Stimulated activated CD4-positive, alpha-beta T cell treated with anti-CD3 and anti-CD28 coated beads, Interleukin-2, amount 100 ng/mL, for 24 hours (primary cell): ENCODE measurements at regions not wholly inside any gene's neighbourhood (a gene's known extent, or its start where the extent isn't known, plus 50 kb on each side); places are given as distances from the start of the nearest gene placed in this dataset.

Experiments used
- DNase-seq, 2 donors: peaks; one replicate each; pipeline ENCODE4 v3.0.0-alpha.2; 2020

DNA sequence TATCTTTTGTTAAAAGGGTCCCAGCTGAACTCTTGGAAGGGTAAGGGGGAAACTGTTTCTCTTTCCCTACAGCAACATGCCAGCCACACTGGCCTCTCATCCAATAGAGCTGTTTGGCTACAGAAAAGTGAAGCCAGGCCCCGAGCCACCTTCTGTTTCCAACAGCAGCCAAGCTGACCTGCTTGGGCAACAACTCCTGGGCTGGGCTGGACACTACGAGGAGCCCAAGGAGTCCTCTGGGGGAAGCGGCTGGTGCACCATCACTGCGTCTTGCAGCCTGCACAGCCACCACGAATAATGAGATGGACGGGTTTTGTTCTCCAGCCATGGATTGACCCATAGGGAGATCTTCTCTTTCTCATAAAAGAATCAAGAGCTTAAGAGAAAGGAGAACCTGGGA lies 624.9 kb downstream of the NPHP4 start:
- DNase-seq, result no peak

DNA sequence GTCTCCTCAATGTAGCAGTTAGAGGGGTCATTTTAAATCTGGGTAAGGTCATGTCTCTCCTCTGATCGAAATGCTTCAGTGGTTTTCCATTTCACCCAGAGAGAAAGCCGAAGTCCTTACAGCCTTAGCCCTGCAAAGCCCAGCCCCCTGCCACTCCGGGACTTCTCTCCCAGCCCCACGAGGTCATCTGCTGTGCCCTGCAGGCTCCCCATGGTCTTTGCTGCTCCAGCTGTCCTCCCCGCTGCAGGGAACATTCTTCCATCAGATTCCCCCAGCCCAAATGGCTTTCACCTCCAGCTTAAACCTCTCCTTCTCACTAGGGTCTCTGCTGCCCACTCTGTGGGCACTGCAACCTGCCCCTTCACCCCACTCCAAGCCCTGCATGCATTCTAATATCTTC lies 626.5 kb downstream of the NPHP4 start:
- DNase-seq, result no peak

DNA sequence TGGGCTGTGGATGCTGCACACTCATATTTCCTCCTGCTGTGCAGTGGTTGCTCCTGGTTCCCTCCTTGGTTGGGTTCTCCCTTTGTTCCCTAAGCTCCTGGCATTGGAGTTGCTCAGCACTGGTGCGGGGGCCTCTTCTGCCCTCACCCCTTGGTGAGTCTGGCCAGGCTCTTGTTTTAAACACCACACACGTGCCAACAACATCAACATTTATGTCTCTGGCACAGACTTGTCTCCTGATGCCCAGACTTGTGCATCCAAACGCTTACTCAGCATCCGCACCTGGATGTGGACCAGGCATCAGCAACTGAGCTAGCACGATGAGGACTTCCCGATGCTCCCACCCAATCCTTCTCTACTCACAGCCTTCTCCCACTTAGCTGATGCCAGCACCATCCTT lies 627.6 kb downstream of the NPHP4 start:
- DNase-seq, result no peak

DNA sequence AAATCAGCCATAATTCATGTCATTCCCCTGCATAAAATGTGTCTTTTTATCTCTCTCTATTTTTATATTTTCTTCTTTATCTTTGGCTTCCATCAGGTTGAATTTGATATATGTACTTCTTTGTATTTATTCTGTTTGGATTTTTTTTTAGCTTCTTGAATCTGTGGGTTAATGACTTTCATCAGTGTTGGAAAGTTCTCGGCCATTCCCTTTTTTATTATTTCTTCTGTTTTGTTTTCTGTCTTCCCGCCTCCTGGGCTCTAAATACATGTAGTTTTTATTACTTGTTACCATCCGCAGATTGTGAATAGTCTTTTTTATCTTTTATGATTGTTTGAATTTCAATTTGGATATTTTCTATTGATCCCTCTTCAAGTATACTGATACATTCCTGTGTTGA lies 637.5 kb downstream of the NPHP4 start:
- no peak for DNase-seq

DNA sequence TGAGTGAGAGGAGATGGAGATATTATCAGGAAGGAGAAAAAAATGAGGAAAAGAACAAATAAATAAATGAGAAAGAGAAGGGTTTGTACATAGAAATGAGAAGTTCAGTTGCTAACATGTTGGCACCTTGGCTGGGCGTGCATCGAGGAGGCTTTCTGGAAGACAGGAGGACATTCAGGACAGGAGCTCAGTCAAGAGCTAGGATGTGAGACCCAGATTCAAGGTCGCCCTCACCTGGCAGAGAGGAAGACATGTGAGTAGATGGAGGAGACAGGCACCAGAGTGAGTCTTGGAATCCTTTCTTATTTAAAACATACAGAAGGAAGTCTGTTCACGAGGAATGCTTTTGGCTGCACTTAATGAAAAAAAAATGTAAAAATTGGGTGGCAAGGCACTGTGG lies 640.9 kb downstream of the NPHP4 start:
- DNase-seq, result no peak

DNA sequence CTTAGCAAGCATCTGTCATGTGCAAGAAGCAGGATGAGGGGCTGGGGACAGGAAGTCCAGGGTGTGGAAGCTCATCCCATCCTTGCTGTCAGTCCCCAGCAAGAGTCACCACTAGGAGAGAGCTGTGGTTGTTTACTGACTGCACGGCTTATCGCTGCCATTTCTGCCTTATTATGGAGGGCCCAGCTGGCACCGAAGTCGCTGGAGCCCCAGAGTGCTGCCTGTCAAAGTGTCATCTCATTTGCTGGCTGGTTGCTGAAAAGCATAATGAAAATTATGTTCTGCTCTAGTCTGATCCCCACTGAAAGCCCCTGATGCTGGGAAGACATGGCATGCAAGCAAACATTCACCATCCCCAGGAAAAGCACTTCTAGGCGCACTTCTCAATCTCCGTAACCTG lies 642.7 kb downstream of the NPHP4 start:
- DNase-seq, result no peak

DNA sequence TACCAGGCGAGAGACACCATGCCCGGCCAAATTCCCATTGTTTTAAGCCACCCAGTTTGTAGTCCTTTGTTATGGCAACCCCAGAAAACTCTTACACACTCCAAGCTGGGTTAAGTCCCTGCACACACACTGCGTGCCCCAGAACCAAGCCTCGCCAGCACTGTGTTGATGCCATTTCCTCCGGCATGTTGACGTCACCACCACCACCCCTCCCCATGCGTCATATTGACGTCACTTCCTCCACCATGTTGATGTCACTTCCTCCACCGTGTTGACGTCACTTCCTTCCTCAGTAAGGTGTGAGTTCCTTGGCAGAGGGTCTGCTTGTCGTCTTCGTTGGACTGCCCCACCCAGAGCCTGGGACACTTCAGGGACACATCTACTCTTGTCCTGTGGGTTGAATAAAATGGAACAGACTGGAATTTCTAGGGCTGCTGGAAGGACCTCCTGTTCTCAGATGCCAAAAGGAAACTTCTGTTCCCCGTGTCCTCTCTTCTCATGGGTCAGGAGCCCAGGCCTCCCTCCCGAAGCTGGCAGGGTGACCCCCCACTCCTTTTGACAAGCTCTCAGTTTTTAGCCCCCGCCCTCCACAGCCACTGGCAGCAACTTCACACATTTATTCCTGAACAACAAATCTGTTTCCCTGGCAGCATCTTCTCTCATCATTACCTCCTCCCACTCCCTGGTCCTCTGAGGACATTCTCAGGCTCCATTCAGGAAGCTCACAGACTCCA lies 643.3 kb downstream of the NPHP4 start:
- DNase-seq, result no peak

DNA sequence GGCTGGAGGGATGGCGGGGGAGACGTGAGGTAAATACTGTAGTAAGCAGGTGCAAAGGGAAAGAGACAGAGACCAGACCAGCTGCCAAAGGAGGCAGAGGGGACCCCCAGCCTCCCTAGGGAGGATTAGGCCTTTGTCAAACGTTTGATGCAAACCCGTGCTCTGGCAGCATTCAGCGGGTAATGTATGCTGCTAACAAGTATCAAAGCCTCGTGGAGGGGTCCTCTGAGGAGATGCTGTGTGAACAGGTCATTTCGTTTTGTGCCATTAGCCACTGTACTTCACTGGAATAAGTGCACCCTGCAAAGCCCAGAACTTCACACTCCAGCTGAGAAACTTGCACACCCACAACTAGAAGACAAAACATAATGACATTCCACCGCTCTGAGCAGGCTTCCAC lies 644.5 kb downstream of the NPHP4 start:
- DNase-seq, result no peak

DNA sequence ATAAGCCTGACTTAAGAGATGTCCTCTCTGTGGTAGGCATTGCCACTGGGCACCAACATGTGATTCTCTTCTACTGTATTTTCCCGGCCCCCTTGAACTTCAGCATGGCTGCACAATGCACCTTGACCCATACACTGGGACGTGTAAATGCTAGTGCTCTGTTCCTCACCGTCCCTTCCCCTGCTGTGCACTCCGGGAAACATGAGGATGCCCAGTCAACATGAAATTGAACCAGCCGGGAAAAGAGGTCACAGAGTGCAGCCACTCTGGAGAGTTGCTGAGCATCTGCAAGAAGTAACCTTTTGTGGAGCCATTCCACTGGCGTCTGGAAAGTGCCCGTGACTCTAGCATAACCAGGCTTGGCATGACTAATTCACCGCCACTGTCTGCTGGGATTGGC lies 646.7 kb downstream of the NPHP4 start:
- DNase-seq, result no peak

DNA sequence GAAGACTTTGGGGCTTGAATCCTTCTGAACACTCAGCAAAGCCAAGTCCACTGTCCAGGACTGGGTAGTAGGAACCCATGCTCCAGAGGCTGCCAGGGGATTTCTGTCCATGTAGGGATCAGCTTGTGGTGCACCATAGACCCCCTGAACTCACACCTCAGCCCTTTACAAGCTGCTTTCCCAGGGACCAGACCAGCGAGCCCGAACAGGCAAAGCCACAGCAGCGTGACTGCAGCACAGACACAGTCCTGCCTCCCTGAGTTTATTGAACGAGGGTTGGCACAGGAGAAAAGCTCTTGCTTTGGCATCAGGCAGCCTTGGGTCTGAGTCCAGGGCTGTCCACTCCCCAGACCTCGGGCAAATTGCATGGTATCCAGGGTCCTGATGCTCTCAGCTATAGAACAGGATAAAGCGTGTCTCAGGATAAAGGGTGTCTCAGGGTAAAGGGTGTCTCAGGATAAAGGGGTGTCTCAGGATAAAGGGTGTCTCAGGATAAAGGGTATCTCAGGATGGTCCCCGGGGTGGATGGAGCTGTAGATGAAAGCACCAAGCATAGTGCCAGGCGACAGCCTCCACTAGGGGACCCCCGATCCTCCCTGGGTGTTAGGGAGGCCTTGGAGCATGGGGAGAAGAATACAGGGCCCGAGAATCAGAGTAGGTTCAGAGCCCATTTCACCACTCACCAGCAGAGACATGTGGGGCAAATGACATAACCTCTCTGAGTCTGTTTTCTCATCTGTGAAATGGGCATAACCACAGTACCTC lies 648.8 kb downstream of the NPHP4 start:
- DNase-seq, result no peak

DNA sequence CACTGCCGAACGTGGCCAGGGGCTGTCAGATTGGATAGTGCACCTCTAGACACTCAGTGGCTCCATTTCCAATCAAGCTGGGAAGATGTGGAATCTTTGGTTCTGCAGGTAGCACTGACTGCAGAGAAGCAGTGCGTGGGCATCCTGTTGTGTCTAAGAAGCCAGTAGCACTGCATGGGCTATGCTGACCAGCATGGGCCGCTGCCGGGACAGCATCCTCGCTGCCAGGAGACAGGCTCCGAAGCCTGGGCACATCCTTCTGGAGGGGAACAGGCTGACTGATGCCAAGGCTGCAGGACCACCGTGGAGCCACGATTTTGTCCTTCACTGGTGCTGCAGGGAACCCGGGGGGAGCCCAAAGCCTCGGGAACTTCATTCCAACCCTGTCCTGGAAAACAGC lies 649.4 kb downstream of the NPHP4 start:
- no peak for DNase-seq

DNA sequence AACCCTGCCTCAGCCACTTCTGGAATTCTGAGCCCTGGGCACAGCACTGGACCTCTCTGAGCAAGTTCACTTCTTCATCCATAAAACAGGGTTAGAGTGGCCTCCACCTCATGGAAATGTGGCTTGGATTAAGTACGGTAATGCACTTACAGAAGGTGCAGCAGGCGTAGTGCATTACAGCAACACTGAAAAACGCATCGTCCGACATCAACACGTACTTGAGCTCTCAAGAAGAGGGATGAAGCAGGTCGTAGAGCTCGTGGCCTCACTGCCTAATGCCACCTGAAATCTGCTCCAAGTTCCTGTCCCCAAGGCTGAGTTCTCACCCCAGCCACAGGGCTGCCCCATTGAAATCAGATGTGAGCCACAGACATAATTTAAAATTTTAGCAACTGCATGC lies 650.1 kb downstream of the NPHP4 start:
- DNase-seq, result no peak

DNA sequence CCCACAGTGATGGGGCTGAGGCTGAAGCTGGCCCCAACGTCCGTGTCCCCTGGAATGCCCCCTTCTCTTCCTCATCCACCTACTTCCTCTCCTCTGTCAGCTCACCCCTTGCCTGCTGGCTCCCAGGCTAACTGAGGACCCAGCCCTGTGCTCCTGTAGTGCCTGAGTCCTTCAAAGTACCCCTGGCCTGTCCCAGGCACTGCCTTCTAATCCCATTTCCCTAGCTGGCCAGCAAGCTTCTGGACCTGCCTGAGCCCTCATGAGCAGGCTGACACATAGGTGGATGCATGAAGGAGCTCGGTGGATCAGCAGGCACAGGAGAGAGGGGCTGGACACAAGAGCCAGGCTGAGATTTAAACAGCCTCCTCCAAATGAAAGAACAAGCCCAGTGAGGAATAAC lies 650.8 kb downstream of the NPHP4 start:
- no peak for DNase-seq

DNA sequence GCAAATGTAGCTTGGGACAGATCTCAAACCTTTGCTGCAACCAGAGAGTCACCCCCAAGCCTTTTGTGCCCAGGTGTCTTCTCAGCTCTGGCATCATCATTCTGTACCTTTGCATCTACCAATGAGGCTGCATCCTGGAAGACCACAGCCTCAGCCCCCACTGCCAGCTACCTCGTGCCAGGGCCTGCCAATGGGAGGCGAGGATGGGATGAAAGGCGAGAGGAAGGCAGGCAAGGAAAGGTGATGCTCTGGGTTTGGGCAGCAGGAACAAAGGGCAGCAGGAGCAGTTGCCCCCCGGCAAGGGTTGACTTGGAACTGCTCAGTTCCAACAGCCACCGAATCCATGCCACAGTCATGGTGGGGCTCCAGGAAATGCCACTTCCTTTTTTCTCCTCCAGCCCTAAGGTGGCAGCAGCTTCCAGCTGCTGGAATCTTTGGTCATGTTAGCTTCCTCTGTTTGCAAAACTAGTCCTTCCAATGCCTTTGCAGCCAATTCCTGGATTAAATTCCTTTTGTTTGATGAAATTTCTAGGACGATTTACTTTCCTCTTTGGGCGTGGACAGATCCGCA lies 651.6 kb downstream of the NPHP4 start:
- no peak for DNase-seq

DNA sequence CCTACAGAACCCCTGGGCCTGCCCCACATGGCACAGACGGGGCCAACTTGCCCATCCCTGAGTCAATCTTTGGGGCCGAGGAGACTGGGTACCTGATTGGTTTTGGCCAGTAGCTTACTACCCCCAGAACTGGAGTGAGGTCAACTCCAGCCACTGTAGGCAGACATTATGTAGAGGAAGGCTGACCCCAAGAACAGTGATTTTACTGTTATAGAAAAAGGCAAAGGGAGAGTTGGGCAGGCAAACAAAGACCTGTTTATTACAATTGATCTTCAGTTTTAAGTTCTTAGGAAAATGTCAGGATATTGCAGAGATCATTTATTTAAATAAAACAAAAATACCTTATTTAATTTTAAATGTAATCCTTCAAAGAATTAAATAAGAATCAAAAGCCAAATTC lies 653.8 kb downstream of the NPHP4 start:
- no peak for DNase-seq

DNA sequence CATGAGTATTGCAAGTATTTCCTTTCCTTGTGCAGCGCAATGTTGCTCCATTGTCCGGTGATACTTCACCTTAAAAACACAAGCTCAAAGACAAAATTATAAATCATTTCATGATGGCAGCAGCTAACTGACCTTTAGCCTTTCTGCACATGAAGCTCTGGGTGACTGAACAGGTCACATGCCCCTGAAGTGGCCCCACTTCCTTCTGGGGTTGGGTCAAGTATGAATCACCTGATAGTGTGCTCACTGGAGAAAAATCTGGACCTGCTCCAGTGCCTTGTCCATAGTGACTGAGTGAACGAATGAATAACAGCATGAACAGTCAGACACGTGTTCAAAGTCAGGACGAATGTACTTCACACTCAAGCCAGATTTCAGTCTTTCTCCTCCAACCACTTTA lies 658.9 kb downstream of the NPHP4 start:
- DNase-seq, result no peak

DNA sequence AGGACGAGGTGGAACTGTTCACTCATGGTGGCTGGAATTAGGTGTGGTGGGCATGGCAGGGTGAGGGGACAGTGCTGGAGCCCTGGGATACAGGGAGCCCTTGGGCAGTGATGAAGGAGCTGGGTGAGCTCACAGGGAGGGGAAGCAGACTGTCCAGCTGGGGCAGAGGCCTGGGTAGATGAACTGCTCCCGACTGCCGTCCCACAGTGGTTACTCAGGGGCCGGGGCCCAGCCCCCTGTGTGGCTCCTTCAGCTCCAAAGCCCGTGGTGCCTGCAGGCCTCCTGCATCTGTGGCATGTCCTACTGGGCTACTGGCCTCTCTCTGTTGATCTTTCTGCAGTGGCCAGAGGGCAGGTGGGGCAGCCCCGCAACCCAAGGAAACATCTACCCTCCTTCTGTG lies 661.1 kb downstream of the NPHP4 start:
- DNase-seq, result no peak

DNA sequence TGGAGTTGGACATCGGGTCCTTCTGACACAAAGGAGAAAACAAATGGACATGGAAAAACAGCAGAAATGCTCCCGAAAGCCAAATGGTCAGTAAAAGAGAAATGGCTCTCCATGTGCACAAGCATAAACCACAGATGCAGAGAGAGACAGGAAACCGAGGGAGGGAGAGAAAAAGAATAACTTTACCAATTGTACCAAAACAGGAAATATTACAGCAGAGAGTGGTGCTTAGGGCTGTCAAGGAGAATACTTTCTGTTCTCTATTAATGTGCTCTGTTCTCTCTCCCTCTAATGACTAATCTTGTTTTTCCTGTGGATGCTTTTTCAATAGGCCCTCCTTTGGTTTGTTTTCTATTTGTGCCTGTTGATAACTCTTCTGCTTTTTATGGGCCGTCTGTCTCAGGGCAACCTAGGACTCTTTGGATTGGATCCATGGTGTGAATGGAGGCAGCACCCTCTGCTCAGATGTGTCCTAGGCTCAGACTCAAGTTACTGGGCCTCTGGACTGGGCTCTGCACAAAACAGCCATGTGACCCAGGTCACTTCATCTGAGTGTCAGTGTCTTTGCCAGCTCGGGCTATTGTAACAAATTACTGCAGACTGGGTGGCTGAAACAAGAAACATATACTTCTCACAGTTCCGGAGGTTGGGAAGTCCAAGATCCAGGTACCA lies 663.0 kb downstream of the NPHP4 start:
- DNase-seq, result no peak

DNA sequence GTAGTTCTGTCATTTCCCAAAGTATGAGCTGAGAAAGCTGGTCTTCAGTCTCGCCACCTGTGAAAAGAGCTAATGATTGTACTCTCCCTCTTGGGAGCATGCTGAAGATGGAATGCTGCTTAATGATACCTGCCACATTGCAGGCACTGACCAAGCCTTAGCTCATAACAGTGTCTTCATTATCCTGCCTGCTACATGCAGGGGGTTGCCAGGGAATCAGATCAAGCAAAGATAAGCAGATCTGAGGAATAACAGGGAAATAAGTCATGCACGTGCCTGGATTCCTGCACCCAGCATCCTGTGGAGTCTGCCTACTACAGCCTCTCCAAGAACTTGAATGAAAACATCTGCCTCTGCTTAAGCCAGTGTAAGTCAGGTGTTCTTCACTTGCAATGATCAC lies 667.3 kb downstream of the NPHP4 start:
- DNase-seq, result no peak

DNA sequence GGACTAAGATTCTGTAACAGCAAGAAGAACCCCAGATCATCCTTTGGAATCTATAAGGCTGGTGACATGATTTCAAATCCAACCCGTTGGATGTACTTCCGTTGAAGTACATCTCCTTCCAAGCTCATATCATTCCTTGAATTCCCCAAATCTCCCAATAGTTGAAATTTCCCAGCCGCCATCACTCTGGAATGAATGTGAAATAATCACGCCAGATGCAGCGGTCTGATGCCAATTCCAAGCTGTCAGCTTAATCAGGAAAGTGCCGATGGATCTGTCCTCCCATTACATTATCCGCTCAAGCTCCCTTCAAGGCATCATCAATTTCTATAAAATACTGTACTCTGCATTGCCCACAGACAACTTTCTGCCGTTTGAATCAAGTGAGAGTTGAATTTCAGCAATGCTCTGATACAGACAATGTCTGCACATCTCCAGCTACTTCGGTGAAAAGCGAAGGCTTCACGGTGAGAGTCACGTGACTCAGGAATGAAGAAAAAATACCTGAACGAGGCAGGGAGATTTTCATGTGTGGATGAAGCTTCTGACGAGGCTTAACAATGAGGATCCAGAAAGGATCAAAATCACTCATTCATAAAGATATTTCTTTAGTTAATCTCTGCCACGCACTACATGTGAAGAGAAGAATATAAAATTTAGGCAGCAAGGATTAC lies 663.9 kb downstream of the AJAP1 start:
- no peak for DNase-seq

DNA sequence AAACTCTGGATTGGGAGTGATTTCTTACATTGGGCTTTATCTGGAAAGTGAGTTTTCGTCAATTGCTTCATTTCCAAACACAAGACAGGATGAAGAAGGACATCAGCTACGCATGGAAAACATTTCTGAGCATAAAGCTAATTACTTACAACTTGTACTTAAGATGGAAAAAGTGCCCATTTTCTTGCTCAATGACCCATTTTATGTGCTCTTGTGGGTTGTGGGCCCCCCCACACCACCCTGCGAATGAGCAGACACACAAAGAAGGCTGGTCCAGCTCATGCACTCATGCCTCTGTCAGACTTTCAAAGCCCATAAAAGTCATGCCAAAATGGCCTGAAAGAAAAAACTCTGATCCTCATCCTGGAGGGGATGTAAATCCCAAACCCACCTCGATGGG lies 663.0 kb downstream of the AJAP1 start:
- DNase-seq, result no peak

DNA sequence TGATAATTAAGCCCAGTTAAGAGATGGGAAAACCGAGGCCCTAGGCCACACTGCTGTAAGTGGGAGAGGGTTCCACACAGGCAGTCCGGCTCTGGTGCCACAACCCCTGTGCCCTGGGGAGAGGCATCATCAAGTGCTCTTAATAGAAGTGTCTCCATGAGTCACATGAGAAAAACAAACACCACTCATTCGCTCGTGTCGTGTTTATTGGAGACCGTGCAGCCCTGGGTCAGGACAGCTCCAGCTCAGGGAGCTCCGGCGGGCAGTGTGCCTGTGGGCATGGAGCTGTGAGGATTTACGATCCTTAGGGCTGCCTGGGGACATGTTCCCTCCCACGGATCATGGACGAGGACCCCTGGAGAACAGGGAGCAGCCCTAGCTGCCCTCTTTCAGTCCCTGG lies 658.5 kb downstream of the AJAP1 start:
- no peak for DNase-seq

DNA sequence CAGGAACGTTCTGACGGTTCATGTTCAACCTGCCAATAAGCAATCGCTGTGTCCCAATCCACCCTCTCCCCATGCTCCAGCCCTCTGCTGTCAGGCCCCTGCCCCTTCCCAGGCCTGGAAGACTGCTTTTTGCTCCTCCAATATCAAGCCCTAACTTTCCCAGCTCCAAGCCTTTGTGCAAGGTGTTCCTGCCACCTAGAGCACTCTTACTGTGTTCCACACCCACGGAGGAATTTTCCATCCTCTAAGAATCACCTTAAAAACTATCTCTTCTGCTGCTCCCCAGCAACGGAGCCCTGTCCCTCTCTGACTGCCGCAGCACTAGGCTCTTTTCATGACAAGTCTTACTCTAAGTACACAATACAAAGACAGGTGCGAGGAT lies 657.9 kb downstream of the AJAP1 start:
- DNase-seq, result no peak
